Type B pancreatic cell (in vitro differentiated cells): ENCODE measurements at regions not wholly inside any gene's neighbourhood (a gene's known extent, or its start where the extent isn't known, plus 50 kb on each side); places are given as distances from the start of the nearest gene placed in this dataset.

Experiments used
- DNase-seq: peaks from one replicate; pipeline ENCODE4 v3.0.0; 2021; ENCODE audit warnings: mixed read lengths; ENCODE audit not compliant: unreplicated experiment; ENCODE audit errors: extremely low spot score
- H3K27ac Mint-ChIP-seq: 2 replicates; pipeline ENCODE4 v1.8.0; 2021; ENCODE audit warnings: mild to moderate bottlenecking, mixed read lengths
- H3K27me3 Mint-ChIP-seq: 2 replicates; pipeline ENCODE4 v1.8.0; 2021; ENCODE audit warnings: mixed read lengths
- H3K36me3 Mint-ChIP-seq: 2 replicates; pipeline ENCODE4 v1.8.0; 2021; ENCODE audit warnings: mixed read lengths
- H3K4me1 Mint-ChIP-seq: one replicate; pipeline ENCODE4 v1.8.0; 2021; ENCODE audit warnings: mixed read lengths; ENCODE audit not compliant: unreplicated experiment
- H3K4me3 Mint-ChIP-seq: 2 replicates; pipeline ENCODE4 v1.8.0; 2021; ENCODE audit warnings: mild to moderate bottlenecking, mixed read lengths
- H3K9me3 Mint-ChIP-seq: 2 replicates; pipeline ENCODE4 v1.8.0; 2021; ENCODE audit warnings: mixed read lengths
- CTCF ChIP-seq: fragments of 200-600 bp; sonication (generic); conservative IDR thresholded peaks from 2 replicates; pipeline ENCODE4 v1.5.0; 2021; ENCODE audit warnings: antibody characterized with exemption, mild to moderate bottlenecking

- no peak overlapping the region for H3K27ac Mint-ChIP-seq
- TF ChIP-seq CTCF = no peak
- no peak for DNase-seq
- H3K4me1 Mint-ChIP-seq = no peaks in the 10 kb centered on the region
- H3K36me3 Mint-ChIP-seq = no peaks in the 10 kb centered on the region
- H3K4me3 Mint-ChIP-seq = no peak overlapping the region
- H3K27me3 Mint-ChIP-seq = peaks cover 18% of the 10 kb centered on the region
- no peaks in the 10 kb centered on the region for H3K9me3 Mint-ChIP-seq
These were observed 204.4 kb upstream of the DOK6 start for GRCh38 chr18:69196336-69196735.

GRCh38 chr18:69205925-69206324, 194.8 kb upstream of the DOK6 start:
- Mint-ChIP-seq H3K4me3 (no peak overlapping the region), H3K27ac (no peak overlapping the region), H3K4me1 (no peaks in the 10 kb centered on the region), H3K9me3 (no peaks in the 10 kb centered on the region), H3K27me3 (no peaks in the 10 kb centered on the region), H3K36me3 (no peaks in the 10 kb centered on the region)
- no peak for DNase-seq
- no peak for TF ChIP-seq CTCF

GRCh38 chr18:69208545-69208944, 192.1 kb upstream of the DOK6 start:
- Mint-ChIP-seq H3K4me1 (no peaks in the 10 kb centered on the region), H3K27me3 (no peaks in the 10 kb centered on the region)
- no peak for DNase-seq

GRCh38 chr18:69209761-69210160, 190.9 kb upstream of the DOK6 start:
- no peaks in the 10 kb centered on the region for H3K9me3 Mint-ChIP-seq

More at GRCh38 chr18:69208545-69208944, 192.1 kb upstream of the DOK6 start:
- Mint-ChIP-seq H3K27ac (no peak overlapping the region), H3K4me3 (no peak overlapping the region), H3K9me3 (no peaks in the 10 kb centered on the region), H3K36me3 (no peaks in the 10 kb centered on the region)
- peak; percentile 27 for TF ChIP-seq CTCF

GRCh38 chr18:69213842-69214241, 186.8 kb upstream of the DOK6 start:
- H3K4me1 Mint-ChIP-seq = peaks cover 21% of the 10 kb centered on the region

More at GRCh38 chr18:69209761-69210160, 190.9 kb upstream of the DOK6 start:
- no peaks in the 10 kb centered on the region for H3K36me3 Mint-ChIP-seq
- no peak overlapping the region for H3K4me3 Mint-ChIP-seq
- H3K4me1 Mint-ChIP-seq = no peaks in the 10 kb centered on the region
- no peak overlapping the region for H3K27ac Mint-ChIP-seq
- no peak for TF ChIP-seq CTCF
- DNase-seq = no peak
- H3K27me3 Mint-ChIP-seq = peaks cover 3% of the 10 kb centered on the region

More at GRCh38 chr18:69213842-69214241, 186.8 kb upstream of the DOK6 start:
- Mint-ChIP-seq H3K36me3 (no peaks in the 10 kb centered on the region), H3K9me3 (no peaks in the 10 kb centered on the region), H3K4me3 (no peak overlapping the region), H3K27me3 (peaks cover 11% of the 10 kb centered on the region), H3K27ac (no peak overlapping the region)
- DNase-seq = no peak
- no peak for TF ChIP-seq CTCF
